HG02642 (cell line): ENCODE measurements at regions not wholly inside any gene's neighbourhood (a gene's known extent, or its start where the extent isn't known, plus 50 kb on each side); places are given as distances from the start of the nearest gene placed in this dataset.

Experiments used
- ATAC-seq: cut with Tn5 transposase; IDR thresholded peaks from one replicate; pipeline ENCODE4 v1.9.1; 2021; ENCODE audit warnings: mild to moderate bottlenecking; ENCODE audit not compliant: unreplicated experiment, poor library complexity

- no peak for ATAC-seq
Measured at GRCh38 chr3:193187070-193187722, 53.8 kb upstream of the PLAAT1 start.

- ATAC-seq = peak; percentile 68
Measured at GRCh38 chr3:193190146-193190786, 50.8 kb upstream of the PLAAT1 start.
